IMR-90 (cell line): ENCODE measurements at regions not wholly inside any gene's neighbourhood (a gene's known extent, or its start where the extent isn't known, plus 50 kb on each side); places are given as distances from the start of the nearest gene placed in this dataset.

Source experiments
- ATAC-seq: fragments of 200-7000 bp; cut with Tn5 transposase; 2 replicates; pipeline ENCODE4 v1.9.1; 2020; ENCODE audit warnings: low read depth, mild to moderate bottlenecking, moderate library complexity
- BruUV-seq: library from RNA; stranded (reverse); fragments of 400-500 nt; replicated peaks from 2 replicates; lab custom pipeline; 2021; lab: Mats Ljungman, UMichigan
- CTCF ChIA-PET: fragments of 300-600 bp; formaldehyde crosslinking; extraction: SDS; loops from one replicate; lab custom pipeline; 2021; ENCODE audit warnings: antibody characterized with exemption; lab: Yijun Ruan, JAX
- POLR2A ChIA-PET: fragments of 300-600 bp; sonication (Branson Sonifier 250); formaldehyde crosslinking; loops from one replicate; lab custom pipeline; 2022; ENCODE audit warnings: antibody characterized with exemption; ENCODE audit not compliant: unreplicated experiment; lab: Charles Lee
- DNase-seq: peaks from one replicate; pipeline ENCODE4 v3.0.0; 2013
- H2AFZ ChIP-seq: replicated peaks from 2 replicates; pipeline ENCODE3; 2013; ENCODE audit warnings: low read length, mild to moderate bottlenecking; ENCODE audit not compliant: poor library complexity
- H2AK5ac ChIP-seq: 2 replicates; pipeline ENCODE4 v1.6.1; 2013; ENCODE audit warnings: low read depth, low read length, inconsistent platforms
- H2AK9ac ChIP-seq: replicated peaks from 2 replicates; pipeline ENCODE3; 2013; ENCODE audit warnings: mild to moderate bottlenecking, low read depth, low read length, moderate library complexity; ENCODE audit not compliant: poor library complexity
- H2BK120ac ChIP-seq: 2 replicates; pipeline ENCODE4 v1.6.1; 2013; ENCODE audit warnings: low read depth, low read length, inconsistent platforms
- H2BK15ac ChIP-seq: 3 replicates; pipeline ENCODE4 v1.6.1; 2013; ENCODE audit warnings: low read depth, low read length, inconsistent platforms
- H2BK20ac ChIP-seq: 2 replicates; pipeline ENCODE4 v1.6.1; 2013; ENCODE audit warnings: low read depth, mild to moderate bottlenecking, inconsistent platforms, low read length, moderate library complexity
- H2BK5ac ChIP-seq: 2 replicates; pipeline ENCODE4 v1.6.1; 2013; ENCODE audit warnings: mild to moderate bottlenecking, low read depth, low read length, inconsistent platforms; ENCODE audit not compliant: poor library complexity, severe bottlenecking
- H3K14ac ChIP-seq: replicated peaks from 2 replicates; pipeline ENCODE4 v1.6.1; 2013; ENCODE audit warnings: low read depth, low read length, inconsistent platforms
- H3K18ac ChIP-seq: 2 replicates; pipeline ENCODE4 v1.6.1; 2013; ENCODE audit warnings: low read depth, low read length, control low read depth
- H3K23ac ChIP-seq: 2 replicates; pipeline ENCODE4 v1.6.1; 2013; ENCODE audit warnings: low read depth, low read length, inconsistent platforms
- H3K27ac ChIP-seq: 2 replicates; pipeline ENCODE4 v1.5.1; 2013; ENCODE audit warnings: mild to moderate bottlenecking, control low read depth, low read length; ENCODE audit not compliant: insufficient read depth
- H3K27me3 ChIP-seq: 2 replicates; pipeline ENCODE4 v1.6.1; 2013; ENCODE audit warnings: low read length; ENCODE audit not compliant: control insufficient read depth, insufficient read depth
- H3K36me3 ChIP-seq: 2 replicates; pipeline ENCODE4 v1.6.1; 2013; ENCODE audit warnings: low read length, mixed read lengths; ENCODE audit not compliant: control insufficient read depth, insufficient read depth
- H3K4ac ChIP-seq: 2 replicates; pipeline ENCODE4 v1.6.1; 2013; ENCODE audit warnings: low read depth, low read length, inconsistent platforms
- H3K4me1 ChIP-seq: 2 replicates; pipeline ENCODE4 v1.6.1; 2013; ENCODE audit warnings: low read length, mixed read lengths; ENCODE audit not compliant: control insufficient read depth, insufficient read depth
- H3K4me2 ChIP-seq: 2 replicates; pipeline ENCODE4 v1.6.1; 2013; ENCODE audit warnings: low read depth, mild to moderate bottlenecking, control low read depth, low read length, moderate library complexity
- H3K4me3 ChIP-seq: 2 replicates; pipeline ENCODE4 v1.5.1; 2013; ENCODE audit warnings: low read depth, mild to moderate bottlenecking, control low read depth, low read length, moderate library complexity; ENCODE audit not compliant: insufficient read depth
- H3K56ac ChIP-seq: 2 replicates; pipeline ENCODE4 v1.6.1; 2013; ENCODE audit warnings: low read length, inconsistent platforms; ENCODE audit not compliant: insufficient read depth; ENCODE audit errors: extremely low read depth
- H3K79me1 ChIP-seq, 2 experiments: 2 replicates each; pipeline ENCODE4 v1.6.1; 2013; ENCODE audit warnings: low read length in 2 of 2, inconsistent platforms in 1 of 2, low read depth in 1 of 2
- H3K9ac ChIP-seq: 2 replicates; pipeline ENCODE4 v1.6.1; 2013; ENCODE audit warnings: low read depth, low read length, control low read depth
- H3K9me1 ChIP-seq: 2 replicates; pipeline ENCODE4 v1.6.1; 2013; ENCODE audit warnings: low read length, inconsistent platforms; ENCODE audit not compliant: insufficient read depth
- H3K9me3 ChIP-seq: 2 replicates; pipeline ENCODE4 v1.6.1; 2013; ENCODE audit warnings: low read length; ENCODE audit not compliant: control insufficient read depth, insufficient read depth
- H4K20me1 ChIP-seq: 2 replicates; pipeline ENCODE4 v1.6.1; 2013; ENCODE audit warnings: low read length, inconsistent platforms; ENCODE audit not compliant: insufficient read depth
- H4K5ac ChIP-seq: 2 replicates; pipeline ENCODE4 v1.6.1; 2013; ENCODE audit warnings: mild to moderate bottlenecking, low read depth, low read length, control low read depth
- H4K8ac ChIP-seq, 2 experiments: 2 replicates each; pipeline ENCODE4 v1.6.1; 2013; ENCODE audit warnings: low read depth in 2 of 2, low read length in 2 of 2, control low read depth in 1 of 2, inconsistent platforms in 1 of 2
- H4K91ac ChIP-seq: 2 replicates; pipeline ENCODE4 v1.6.1; 2013; ENCODE audit warnings: low read depth, low read length, inconsistent platforms; ENCODE audit not compliant: insufficient read depth
- BHLHE40 ChIP-seq: fragments of 150-350 bp; IDR thresholded peaks from 2 replicates; pipeline ENCODE4 v1.6.1; 2016; ENCODE audit warnings: mild to moderate bottlenecking, low read depth, low read length
- CEBPB ChIP-seq: IDR thresholded peaks from 2 replicates; pipeline ENCODE4 v1.6.1; 2012; ENCODE audit warnings: low read depth, low read length, improper control_type of control experiment
- CHD1 ChIP-seq: IDR thresholded peaks from 2 replicates; pipeline ENCODE4 v1.6.1; 2012; ENCODE audit warnings: low read depth, low read length, improper control_type of control experiment
- MAZ ChIP-seq: IDR thresholded peaks from 2 replicates; pipeline ENCODE4 v1.6.1; 2012; ENCODE audit warnings: low read depth, mild to moderate bottlenecking, low read length, improper control_type of control experiment, moderate library complexity, borderline replicate concordance
- RCOR1 ChIP-seq: IDR thresholded peaks from 2 replicates; pipeline ENCODE4 v1.6.1; 2012; ENCODE audit warnings: mild to moderate bottlenecking, low read length, improper control_type of control experiment; ENCODE audit not compliant: insufficient replicate concordance
- RFX5 ChIP-seq: IDR thresholded peaks from 2 replicates; pipeline ENCODE4 v1.8.0; 2012; ENCODE audit warnings: low read depth, mild to moderate bottlenecking, low read length, moderate library complexity
- SMC3 ChIP-seq: fragments of 150-350 bp; IDR thresholded peaks from 2 replicates; pipeline ENCODE4 v1.6.1; 2016; ENCODE audit warnings: low read depth, mild to moderate bottlenecking, antibody characterized with exemption, low read length, moderate library complexity
- WGBS, 2 experiments: methylation state at CpG; one replicate each; pipeline versions ENCODE4 v1.1.5 to v1.1.7; 2013; ENCODE audit warnings: missing lambda C conversion rate in 2 of 2; ENCODE audit not compliant: insufficient read length in 1 of 2; ENCODE audit errors: extremely low coverage in 2 of 2; 5-methylcytosine and 5-hydroxymethylcytosine counted together
- dilution Hi-C: fragments of 300-500 bp; cut with HindIII; formaldehyde crosslinking; loops from one replicate; pipeline ENCODE4 v1.14.3; 2018; ENCODE audit warnings: low sequenced_read_pairs; ENCODE audit not compliant: unreplicated experiment
- in situ Hi-C: fragments of 300-500 bp; cut with MboI; formaldehyde crosslinking; loops from 3 replicates; pipeline ENCODE4 v1.14.3; 2019; ENCODE audit warnings: low sequenced_read_pairs, inconsistent platforms, mixed read lengths
- intact Hi-C: fragments of 100-400 bp; cut with micrococcal nuclease; formaldehyde crosslinking; loops from 2 replicates; pipeline ENCODE4 v1.10.0; 2022
- TF ChIP-seq, protein P1 (sequence below): fragments of 150-350 bp; IDR thresholded peaks from 2 replicates; pipeline ENCODE4 v1.6.1; 2016; ENCODE audit warnings: low read depth, mild to moderate bottlenecking, low read length, moderate library complexity, borderline replicate concordance

DNA sequence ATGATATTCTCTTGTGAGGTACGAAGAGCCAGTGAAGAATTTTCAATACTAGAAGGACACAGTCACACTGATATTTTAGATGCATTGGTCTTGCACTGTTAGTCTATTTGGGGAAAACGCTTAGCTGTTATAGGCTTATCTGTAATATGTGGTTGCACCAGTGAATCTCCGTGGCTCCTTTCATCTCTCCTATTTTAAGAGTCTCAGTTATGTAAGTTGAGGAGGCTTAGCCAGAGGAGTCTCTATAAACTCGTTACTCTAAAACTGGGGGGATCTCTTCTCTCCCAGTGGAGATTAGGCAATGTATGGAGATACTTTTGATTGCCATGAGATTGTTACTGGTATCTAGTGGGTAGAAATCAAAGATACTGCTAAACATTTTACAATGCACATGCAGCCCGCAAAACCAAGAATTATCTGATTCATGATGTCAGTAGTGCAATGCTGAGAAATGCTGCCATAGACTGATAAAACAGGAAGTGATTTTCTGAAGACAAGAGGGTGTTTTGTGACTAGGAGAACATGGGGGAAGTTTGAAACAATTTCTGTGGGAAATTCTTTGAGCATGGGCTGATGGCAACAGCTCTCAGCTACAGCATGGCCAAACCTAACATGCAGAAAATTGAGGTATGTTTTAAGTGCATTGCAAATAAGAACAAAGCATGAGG, 339.1 kb downstream of the SOX11 start:
- H4K8ac ChIP-seq, result no peak overlapping the region
- no peak overlapping the region for H3K4me3 ChIP-seq
- H4K5ac ChIP-seq, result no peak overlapping the region
- no peak overlapping the region for H3K4me2 ChIP-seq
- ChIA-PET CTCF (no interaction called here), POLR2A (no interaction called here)
- no peak overlapping the region for H2AK5ac ChIP-seq
- no peak overlapping the region for H2BK120ac ChIP-seq
- no peak overlapping the region for H3K27ac ChIP-seq
- H2AK9ac ChIP-seq, result no peak overlapping the region
- no CpG with 5 or more reads among the region's 5 CpGs for WGBS, 2 experiments
- in situ Hi-C loops (no loop called here), intact Hi-C loops (no loop called here), dilution Hi-C loops (no loop called here)
- H2BK5ac ChIP-seq, result no peak overlapping the region
- no TSS peak for BruUV-seq
- no peak overlapping the region for H3K9ac ChIP-seq
- no peak overlapping the region for H3K23ac ChIP-seq
- no peak overlapping the region for H2BK20ac ChIP-seq
- H3K18ac ChIP-seq, result no peak overlapping the region
- no peak overlapping the region for H3K4ac ChIP-seq
- H3K36me3 ChIP-seq, result no peaks in the 10 kb centered on the region
- no peak for ATAC-seq
- no peak overlapping the region for H4K91ac ChIP-seq
- H3K9me1 ChIP-seq, result no peaks in the 10 kb centered on the region
- H3K14ac ChIP-seq, result no peak overlapping the region
- no peaks in the 10 kb centered on the region for H3K79me1 ChIP-seq
- H3K9me3 ChIP-seq, result no peaks in the 10 kb centered on the region; the same call in 1 of the 2 replicates
- no peak overlapping the region for H2AFZ ChIP-seq
- no peaks in the 10 kb centered on the region for H4K20me1 ChIP-seq
- H3K4me1 ChIP-seq, result no peaks in the 10 kb centered on the region
- H3K27me3 ChIP-seq, result no peaks in the 10 kb centered on the region
- no peak for DNase-seq
- TF ChIP-seq SMC3 (no peak), CHD1 (no peak), MAZ (no peak), BHLHE40 (no peak), RCOR1 (no peak), CEBPB (no peak), RFX5 (no peak)
- TF ChIP-seq, protein P1, sequence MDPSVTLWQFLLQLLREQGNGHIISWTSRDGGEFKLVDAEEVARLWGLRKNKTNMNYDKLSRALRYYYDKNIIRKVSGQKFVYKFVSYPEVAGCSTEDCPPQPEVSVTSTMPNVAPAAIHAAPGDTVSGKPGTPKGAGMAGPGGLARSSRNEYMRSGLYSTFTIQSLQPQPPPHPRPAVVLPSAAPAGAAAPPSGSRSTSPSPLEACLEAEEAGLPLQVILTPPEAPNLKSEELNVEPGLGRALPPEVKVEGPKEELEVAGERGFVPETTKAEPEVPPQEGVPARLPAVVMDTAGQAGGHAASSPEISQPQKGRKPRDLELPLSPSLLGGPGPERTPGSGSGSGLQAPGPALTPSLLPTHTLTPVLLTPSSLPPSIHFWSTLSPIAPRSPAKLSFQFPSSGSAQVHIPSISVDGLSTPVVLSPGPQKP, result no peak
- H2BK15ac ChIP-seq, result no peak overlapping the region
- H3K56ac ChIP-seq, result no peak overlapping the region
